ENCODE measurements at regions not wholly inside any gene's neighbourhood (a gene's known extent, or its start where the extent isn't known, plus 50 kb on each side); places are given as distances from the start of the nearest gene placed in this dataset.
"Not testable (repeated sequence)": the region's sequence is repeated elsewhere in the genome, so short reads cannot be mapped to it uniquely, and the experiment has no call there.

DNA sequence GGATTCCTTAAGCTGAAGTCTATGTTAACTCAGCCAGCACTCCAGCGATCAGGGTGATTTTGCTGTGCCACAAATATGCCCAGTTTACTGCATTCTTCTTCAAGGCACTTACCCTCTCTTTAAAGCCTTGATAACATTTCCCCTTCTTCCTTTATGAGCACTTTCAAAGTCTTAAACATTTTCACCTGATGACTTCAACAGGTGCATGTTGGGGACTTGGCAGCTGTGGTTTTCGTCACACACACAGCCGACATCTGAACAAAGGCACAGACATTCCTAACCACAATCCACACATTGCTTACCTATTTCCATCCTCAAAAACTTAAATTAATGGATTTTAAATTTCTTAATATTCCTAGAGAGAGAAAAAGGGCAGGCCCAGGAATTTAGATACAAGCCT, 331.5 kb downstream of the CRPPA start:
- no peak overlapping the region for H3K27ac ChIP-seq (ENCODE audit: low read depth, low read length, poor library complexity, severe bottlenecking)
- peaks cover 12% of the 10 kb centered on the region for H3K4me1 ChIP-seq (ENCODE audit: insufficient read depth, low read length, poor library complexity, severe bottlenecking)
- H3K36me3 ChIP-seq (ENCODE audit: insufficient read depth, low read length, poor library complexity, severe bottlenecking): no peaks in the 10 kb centered on the region
- CTCF ChIA-PET: no interaction called here
- peaks cover 16% of the 10 kb centered on the region for H3K27me3 ChIP-seq (replicated peaks; ENCODE audit: insufficient read depth, low read depth, low read length, poor library complexity)
- intact Hi-C loops (cut with micrococcal nuclease; ENCODE audit: unreplicated experiment): no loop called here
- TF ChIP-seq EZH2 (IDR thresholded peaks at IDR 0.05; ENCODE audit: borderline replicate concordance, low read depth, low read length, poor library complexity, severe bottlenecking) (no peak), CTCF (conservative IDR thresholded peaks at IDR 0.05; ENCODE audit: low read depth, low read length) (no peak)
- no peaks in the 10 kb centered on the region for H3K9me3 ChIP-seq (ENCODE audit: low read depth, low read length, poor library complexity, severe bottlenecking)
- POLR2A ChIA-PET (ENCODE audit: low non-redundant PET): no interaction called here
- no peak overlapping the region for H3K4me3 ChIP-seq (ENCODE audit: low read depth, low read length, poor library complexity, severe bottlenecking)
- no TSS peak for BruUV-seq (replicated peaks)
- no peak for DNase-seq (ENCODE audit: low spot score)

DNA sequence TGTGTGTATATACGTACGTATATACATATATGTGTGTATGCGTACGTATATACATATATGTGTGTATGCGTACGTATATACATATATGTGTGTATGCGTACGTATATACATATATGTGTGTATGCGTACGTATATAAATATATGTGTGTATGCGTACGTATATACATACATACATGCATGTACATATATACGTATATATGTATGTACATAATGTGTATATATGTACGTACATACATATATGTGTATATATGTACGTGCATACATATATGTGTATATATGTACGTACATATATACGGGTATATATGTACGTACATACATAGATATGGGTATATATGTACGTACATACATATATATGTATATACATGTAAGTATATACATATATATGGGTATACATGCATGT, 332.1 kb downstream of the CRPPA start:
- no peaks in the 10 kb centered on the region for H3K36me3 ChIP-seq (ENCODE audit: insufficient read depth, low read length, poor library complexity, severe bottlenecking)
- DNase-seq (ENCODE audit: low spot score): no peak
- BruUV-seq (replicated peaks): no TSS peak
- intact Hi-C loops (cut with micrococcal nuclease; ENCODE audit: unreplicated experiment): no loop called here
- H3K4me1 ChIP-seq (ENCODE audit: insufficient read depth, low read length, poor library complexity, severe bottlenecking): peaks cover 18% of the 10 kb centered on the region
- no peak overlapping the region for H3K27ac ChIP-seq (ENCODE audit: low read depth, low read length, poor library complexity, severe bottlenecking)
- TF ChIP-seq CTCF (conservative IDR thresholded peaks at IDR 0.05; ENCODE audit: low read depth, low read length) (no peak), EZH2 (IDR thresholded peaks at IDR 0.05; ENCODE audit: borderline replicate concordance, low read depth, low read length, poor library complexity, severe bottlenecking) (no peak)
- ChIA-PET CTCF (no interaction called here), POLR2A (ENCODE audit: low non-redundant PET) (no interaction called here)
- H3K9me3 ChIP-seq (ENCODE audit: low read depth, low read length, poor library complexity, severe bottlenecking): no peaks in the 10 kb centered on the region
- peaks cover 16% of the 10 kb centered on the region for H3K27me3 ChIP-seq (replicated peaks; ENCODE audit: insufficient read depth, low read depth, low read length, poor library complexity)
- no peak overlapping the region for H3K4me3 ChIP-seq (ENCODE audit: low read depth, low read length, poor library complexity, severe bottlenecking)

GRCh38 chr7:16086743-16087142, 334.6 kb downstream of the CRPPA start:
- H3K27ac ChIP-seq (ENCODE audit: low read depth, low read length, poor library complexity, severe bottlenecking): no peak overlapping the region
- peaks cover 12% of the 10 kb centered on the region for H3K27me3 ChIP-seq (replicated peaks; ENCODE audit: insufficient read depth, low read depth, low read length, poor library complexity)
- POLR2A ChIA-PET (ENCODE audit: low non-redundant PET): no interaction called here
- CTCF ChIA-PET: no interaction called here
- intact Hi-C loops (cut with micrococcal nuclease; ENCODE audit: unreplicated experiment): no loop called here
- TF ChIP-seq EZH2 (IDR thresholded peaks at IDR 0.05; ENCODE audit: borderline replicate concordance, low read depth, low read length, poor library complexity, severe bottlenecking) (no peak), CTCF (conservative IDR thresholded peaks at IDR 0.05; ENCODE audit: low read depth, low read length) (no peak)
- no peaks in the 10 kb centered on the region for H3K9me3 ChIP-seq (ENCODE audit: low read depth, low read length, poor library complexity, severe bottlenecking)
- no peaks in the 10 kb centered on the region for H3K36me3 ChIP-seq (ENCODE audit: insufficient read depth, low read length, poor library complexity, severe bottlenecking)
- DNase-seq (ENCODE audit: low spot score): no peak
- no TSS peak for BruUV-seq (replicated peaks)
- peaks cover 25% of the 10 kb centered on the region for H3K4me1 ChIP-seq (ENCODE audit: insufficient read depth, low read length, poor library complexity, severe bottlenecking)
- H3K4me3 ChIP-seq (ENCODE audit: low read depth, low read length, poor library complexity, severe bottlenecking): no peak overlapping the region

DNA sequence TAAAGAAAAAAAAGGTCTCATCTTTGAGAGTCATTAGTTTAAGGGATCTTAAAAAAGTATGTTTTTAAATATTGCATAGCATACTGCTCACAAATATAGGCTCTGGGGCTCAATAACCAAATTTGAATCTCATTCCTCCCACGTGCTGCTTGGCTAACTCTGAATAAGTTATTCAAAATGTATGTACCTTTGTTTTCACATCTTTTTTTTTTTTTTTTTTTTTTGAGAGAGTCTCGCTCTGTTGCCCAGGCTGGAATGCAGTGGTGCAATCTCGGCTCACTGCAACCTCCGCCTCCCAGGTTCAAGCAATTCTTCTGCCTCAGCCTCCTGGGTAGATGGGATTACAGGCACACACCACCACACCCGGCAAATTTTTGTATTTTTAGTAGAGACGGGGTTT, 335.6 kb downstream of the CRPPA start:
- BruUV-seq (replicated peaks); H3K27ac ChIP-seq (ENCODE audit: low read depth, low read length, poor library complexity, severe bottlenecking); intact Hi-C loops (cut with micrococcal nuclease; ENCODE audit: unreplicated experiment); POLR2A ChIA-PET (ENCODE audit: low non-redundant PET); H3K4me3 ChIP-seq (ENCODE audit: low read depth, low read length, poor library complexity, severe bottlenecking); H3K9me3 ChIP-seq (ENCODE audit: low read depth, low read length, poor library complexity, severe bottlenecking); H3K36me3 ChIP-seq (ENCODE audit: insufficient read depth, low read length, poor library complexity, severe bottlenecking); CTCF ChIA-PET; DNase-seq (ENCODE audit: low spot score): not testable (repeated sequence)
- Histone ChIP-seq H3K27me3 (replicated peaks; ENCODE audit: insufficient read depth, low read depth, low read length, poor library complexity) (peaks cover 17% of the 10 kb centered on the region), H3K4me1 (ENCODE audit: insufficient read depth, low read length, poor library complexity, severe bottlenecking) (peaks cover 20% of the 10 kb centered on the region)

Data from A673 (cell line).